Keratinocyte (primary cell): ENCODE measurements at regions not wholly inside any gene's neighbourhood (a gene's known extent, or its start where the extent isn't known, plus 50 kb on each side); places are given as distances from the start of the nearest gene placed in this dataset.

Experiments used
- DNase-seq: peaks from one replicate; pipeline ENCODE4 v3.0.0-alpha.2; 2011; ENCODE audit warnings: low read depth, missing footprints, low spot score
- FAIRE-seq: peaks from 2 replicates; lab custom pipeline; 2011; peaks lifted over from hg19 to GRCh38; lab: Jason Lieb, UNC
- H2AFZ ChIP-seq: 2 replicates; pipeline ENCODE4 v1.6.0; 2012; ENCODE audit warnings: low read length, control low read depth, inconsistent platforms; ENCODE audit not compliant: control insufficient read depth
- H3K27ac ChIP-seq: 2 replicates; pipeline ENCODE4 v1.5.1; 2011; ENCODE audit warnings: low read length; ENCODE audit not compliant: control insufficient read depth, insufficient read depth
- H3K27me3 ChIP-seq: 3 replicates; pipeline ENCODE4 v1.6.0; 2011; ENCODE audit warnings: low read length; ENCODE audit not compliant: control insufficient read depth, insufficient read depth; ENCODE audit errors: extremely low read depth
- H3K36me3 ChIP-seq, 2 experiments: 2 replicates in 1 of 2; 3 replicates in 1 of 2; pipeline ENCODE4 v1.5.1; 2011; ENCODE audit warnings: low read length in 2 of 2, mild to moderate bottlenecking in 1 of 2; ENCODE audit not compliant: control insufficient read depth in 2 of 2, insufficient read depth in 2 of 2; ENCODE audit errors: extremely low read depth in 1 of 2
- H3K4me1 ChIP-seq: 3 replicates; pipeline ENCODE4 v1.5.1; 2011; ENCODE audit warnings: low read length; ENCODE audit not compliant: control insufficient read depth, insufficient read depth; ENCODE audit errors: extremely low read depth
- H3K4me2 ChIP-seq: 3 replicates; pipeline ENCODE4 v1.6.0; 2011; ENCODE audit warnings: low read depth, low read length; ENCODE audit not compliant: control insufficient read depth, insufficient read depth; ENCODE audit errors: extremely low read depth
- H3K4me3 ChIP-seq, 3 experiments: fragments of 200-600 bp in 1 of 3; sonication (generic) in 1 of 3; 2 replicates in 2 of 3; 3 replicates in 1 of 3; pipeline ENCODE4 v1.5.1; 2011 to 2016; ENCODE audit warnings: low read length in 3 of 3, mild to moderate bottlenecking in 3 of 3, control low read depth in 2 of 3, inconsistent platforms in 1 of 3, low read depth in 1 of 3, mixed read lengths in 1 of 3, mixed run types in 1 of 3, moderate library complexity in 1 of 3; ENCODE audit not compliant: control insufficient read depth in 2 of 3, insufficient read depth in 2 of 3; ENCODE audit errors: extremely low read depth in 1 of 3
- H3K79me2 ChIP-seq: 2 replicates; pipeline ENCODE4 v1.6.0; 2012; ENCODE audit warnings: low read length; ENCODE audit not compliant: control insufficient read depth, insufficient read depth
- H3K9ac ChIP-seq: 3 replicates; pipeline ENCODE4 v1.6.0; 2011; ENCODE audit warnings: low read length; ENCODE audit not compliant: control insufficient read depth, insufficient read depth; ENCODE audit errors: extremely low read depth
- H3K9me1 ChIP-seq: 3 replicates; pipeline ENCODE4 v1.6.0; 2011; ENCODE audit warnings: low read length; ENCODE audit not compliant: control insufficient read depth, insufficient read depth; ENCODE audit errors: extremely low read depth
- H3K9me3 ChIP-seq: 2 replicates; pipeline ENCODE4 v1.5.1; 2012; ENCODE audit warnings: low read depth, low read length; ENCODE audit not compliant: control insufficient read depth
- H4K20me1 ChIP-seq: 3 replicates; pipeline ENCODE4 v1.6.0; 2011; ENCODE audit warnings: low read length; ENCODE audit not compliant: control insufficient read depth, insufficient read depth; ENCODE audit errors: extremely low read depth
- EZH2 ChIP-seq: IDR thresholded peaks from one replicate; pipeline ENCODE4 v1.6.1; 2012; ENCODE audit warnings: inconsistent platforms, mild to moderate bottlenecking, low read length, moderate library complexity
- dilution Hi-C: fragments of 300-500 bp; cut with MboI; formaldehyde crosslinking; loops from one replicate; pipeline ENCODE4 v1.7.0; 2020; ENCODE audit warnings: low sequenced_read_pairs; ENCODE audit not compliant: extremely low pct_ligation_motif_present
- TF ChIP-seq, protein P1 (sequence below), 3 experiments: IDR thresholded peaks in 1 of 3; conservative IDR thresholded peaks in 1 of 3; optimal IDR thresholded peaks in 1 of 3; 2 replicates in 2 of 3; 3 replicates in 1 of 3; pipeline versions ENCODE3 to v1.5.1; 2011; ENCODE audit warnings: low read length in 3 of 3, mild to moderate bottlenecking in 3 of 3, moderate library complexity in 2 of 3, control low read depth in 1 of 3, inconsistent platforms in 1 of 3; ENCODE audit not compliant: insufficient read depth in 2 of 3; ENCODE audit errors: extremely low read depth in 1 of 3

DNA sequence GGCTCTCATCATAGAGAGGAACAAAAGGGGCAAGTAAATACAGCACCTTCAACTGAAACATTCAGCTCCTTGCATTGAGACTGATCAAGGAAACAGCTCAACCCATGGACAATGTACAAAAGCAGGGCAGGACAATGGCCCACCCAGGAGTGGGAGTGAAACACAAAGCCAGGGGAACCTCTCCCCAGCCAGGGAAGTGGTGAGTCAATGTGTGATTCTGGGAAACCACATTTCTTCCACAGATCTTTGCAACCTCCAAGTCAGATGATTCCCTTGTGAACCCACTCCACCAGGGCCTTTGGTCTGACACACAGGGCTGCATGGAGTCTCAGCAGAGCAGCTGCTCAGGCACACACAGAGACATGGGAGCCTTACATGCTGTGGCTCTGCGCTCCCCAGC, 294.5 kb downstream of the NR4A2 start:
- no peaks in the 10 kb centered on the region for H3K36me3 ChIP-seq
- no peaks in the 10 kb centered on the region for H3K9me1 ChIP-seq
- no peaks in the 10 kb centered on the region for H3K4me1 ChIP-seq
- no peak overlapping the region for H2AFZ ChIP-seq
- DNase-seq (no peak), FAIRE-seq (no peak)
- dilution Hi-C loops = no loop called here
- no peak overlapping the region for H3K27ac ChIP-seq
- no peak overlapping the region for H3K9ac ChIP-seq
- no peaks in the 10 kb centered on the region for H4K20me1 ChIP-seq
- no peak overlapping the region for H3K4me3 ChIP-seq
- no peak for TF ChIP-seq EZH2
- TF ChIP-seq, protein P1, sequence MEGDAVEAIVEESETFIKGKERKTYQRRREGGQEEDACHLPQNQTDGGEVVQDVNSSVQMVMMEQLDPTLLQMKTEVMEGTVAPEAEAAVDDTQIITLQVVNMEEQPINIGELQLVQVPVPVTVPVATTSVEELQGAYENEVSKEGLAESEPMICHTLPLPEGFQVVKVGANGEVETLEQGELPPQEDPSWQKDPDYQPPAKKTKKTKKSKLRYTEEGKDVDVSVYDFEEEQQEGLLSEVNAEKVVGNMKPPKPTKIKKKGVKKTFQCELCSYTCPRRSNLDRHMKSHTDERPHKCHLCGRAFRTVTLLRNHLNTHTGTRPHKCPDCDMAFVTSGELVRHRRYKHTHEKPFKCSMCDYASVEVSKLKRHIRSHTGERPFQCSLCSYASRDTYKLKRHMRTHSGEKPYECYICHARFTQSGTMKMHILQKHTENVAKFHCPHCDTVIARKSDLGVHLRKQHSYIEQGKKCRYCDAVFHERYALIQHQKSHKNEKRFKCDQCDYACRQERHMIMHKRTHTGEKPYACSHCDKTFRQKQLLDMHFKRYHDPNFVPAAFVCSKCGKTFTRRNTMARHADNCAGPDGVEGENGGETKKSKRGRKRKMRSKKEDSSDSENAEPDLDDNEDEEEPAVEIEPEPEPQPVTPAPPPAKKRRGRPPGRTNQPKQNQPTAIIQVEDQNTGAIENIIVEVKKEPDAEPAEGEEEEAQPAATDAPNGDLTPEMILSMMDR (optimal IDR thresholded peaks at IDR 0.05 in 1 of 3, IDR thresholded peaks at IDR 0.05 in 1 of 3, conservative IDR thresholded peaks at IDR 0.05 in 1 of 3; ENCODE audit: extremely low read depth in 1 of 3, insufficient read depth in 2 of 3, low read length in 3 of 3) = no peak
- H3K79me2 ChIP-seq = no peaks in the 10 kb centered on the region
- H3K9me3 ChIP-seq = no peaks in the 10 kb centered on the region
- no peaks in the 10 kb centered on the region for H3K27me3 ChIP-seq
- H3K4me2 ChIP-seq = no peak overlapping the region

DNA sequence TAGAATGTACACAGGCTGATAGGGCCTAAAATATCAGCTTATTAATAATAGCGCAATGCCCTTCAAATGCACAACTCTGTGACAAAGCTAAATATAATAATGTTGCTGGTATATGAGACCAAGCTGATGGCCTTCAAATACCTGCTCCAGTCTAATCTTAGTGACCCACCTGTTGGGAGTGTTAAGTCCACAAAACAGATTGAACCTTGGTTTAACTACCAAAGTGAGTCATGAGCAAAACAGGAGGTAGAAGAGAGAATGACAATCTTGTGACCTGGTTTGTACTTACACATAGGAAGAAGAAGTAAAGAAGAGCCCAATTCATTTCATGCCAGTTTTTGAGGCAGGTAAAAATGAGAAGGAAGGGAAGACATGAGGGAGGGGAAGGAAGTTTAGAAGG, 295.0 kb downstream of the NR4A2 start:
- TF ChIP-seq EZH2 = no peak
- TF ChIP-seq, protein P1 (optimal IDR thresholded peaks at IDR 0.05 in 1 of 3, IDR thresholded peaks at IDR 0.05 in 1 of 3, conservative IDR thresholded peaks at IDR 0.05 in 1 of 3; ENCODE audit: extremely low read depth in 1 of 3, insufficient read depth in 2 of 3, low read length in 3 of 3) = no peak
- Histone ChIP-seq H3K4me2 (no peak overlapping the region), H3K4me3 (no peak overlapping the region), H3K36me3 (no peaks in the 10 kb centered on the region), H3K9ac (no peak overlapping the region), H2AFZ (no peak overlapping the region), H3K79me2 (no peaks in the 10 kb centered on the region), H4K20me1 (no peaks in the 10 kb centered on the region), H3K27ac (no peak overlapping the region), H3K4me1 (no peaks in the 10 kb centered on the region), H3K9me1 (no peaks in the 10 kb centered on the region), H3K9me3 (no peaks in the 10 kb centered on the region), H3K27me3 (no peaks in the 10 kb centered on the region)
- no peak for FAIRE-seq
- dilution Hi-C loops = no loop called here
- no peak for DNase-seq
